Renal pelvis (tissue), 1 donor: ENCODE measurements at regions not wholly inside any gene's neighbourhood (a gene's known extent, or its start where the extent isn't known, plus 50 kb on each side); places are given as distances from the start of the nearest gene placed in this dataset.

ENCODE experiments used
- DNase-seq: peaks from one replicate; pipeline ENCODE4 v3.0.0-alpha.2; 2013

DNA sequence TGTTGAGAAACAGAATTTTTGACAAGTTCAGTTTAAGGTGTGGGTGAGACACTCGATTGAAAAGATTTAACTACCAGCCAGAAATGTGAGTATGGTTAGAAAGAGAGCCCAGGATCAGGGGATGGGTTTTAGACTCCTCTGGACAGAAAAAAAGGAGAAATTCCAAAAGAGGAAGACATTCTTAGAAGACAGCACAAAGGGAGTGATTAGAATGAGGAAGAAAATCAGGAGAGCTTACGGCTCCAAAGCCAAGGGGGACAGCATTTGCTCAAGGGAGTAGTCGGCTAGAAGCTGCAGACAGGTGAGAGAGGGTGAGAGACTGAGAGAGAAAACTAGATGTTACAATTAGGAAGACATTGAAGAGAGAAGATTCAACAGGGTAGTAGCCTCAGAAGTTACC is 166.1 kb downstream of the ADAMTS15 start:
- DNase-seq = no peak

DNA sequence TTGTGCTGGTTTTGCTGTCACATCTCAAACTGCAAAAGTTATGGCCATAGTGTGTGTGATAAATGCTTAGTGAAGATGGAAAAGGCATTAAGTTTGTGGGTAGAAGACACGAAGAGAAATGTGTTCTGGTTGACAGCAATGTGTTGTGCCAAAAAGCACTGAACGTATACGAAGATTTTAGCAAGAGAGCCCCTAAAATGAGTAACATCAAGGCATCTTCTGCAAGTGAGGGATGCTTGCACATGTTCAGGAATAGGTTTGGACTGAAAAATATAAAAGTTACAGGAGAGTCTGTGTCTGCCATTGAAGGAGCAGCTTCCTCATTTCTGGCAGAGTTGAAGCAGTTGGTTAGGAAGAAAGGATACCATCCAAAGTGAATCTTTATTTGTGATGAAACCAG is 167.1 kb downstream of the ADAMTS15 start:
- no peak for DNase-seq

DNA sequence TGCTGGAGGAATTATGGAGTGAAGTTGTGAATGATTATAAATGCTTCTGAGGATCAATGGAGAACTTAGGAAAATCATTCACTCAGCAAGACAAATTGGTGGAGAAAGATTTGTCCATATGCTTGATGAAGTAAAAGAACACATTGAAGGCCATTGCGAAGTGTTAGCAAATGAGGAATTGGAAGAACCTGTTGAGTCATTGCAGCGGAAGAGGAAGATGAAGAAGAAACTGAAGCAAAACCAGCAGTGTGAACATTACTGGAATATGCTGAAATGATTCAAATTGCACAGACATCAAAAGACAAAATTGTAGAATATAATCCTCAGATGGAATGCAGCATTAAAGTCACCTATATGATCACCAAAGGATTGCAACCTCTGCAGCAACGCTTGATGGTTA is 168.1 kb downstream of the ADAMTS15 start:
- DNase-seq = no peak

DNA sequence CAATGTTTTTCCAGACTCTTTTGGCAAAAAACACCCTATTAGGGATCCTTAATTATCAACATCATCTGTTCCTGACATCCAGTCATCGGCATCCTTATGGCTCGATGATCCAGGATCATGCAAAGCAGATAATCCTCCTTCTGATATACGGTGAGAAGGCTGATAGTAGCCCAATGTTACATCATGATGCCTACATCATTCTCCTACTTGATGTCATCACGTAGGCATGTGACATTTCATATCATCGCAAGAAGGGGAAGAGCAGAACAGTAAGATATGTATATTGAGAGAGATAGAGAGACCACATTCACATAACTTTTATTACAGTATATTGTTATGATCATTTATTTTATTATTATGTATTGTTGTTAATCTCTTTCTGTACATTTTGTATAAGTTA is 168.6 kb downstream of the ADAMTS15 start:
- DNase-seq = no peak

DNA sequence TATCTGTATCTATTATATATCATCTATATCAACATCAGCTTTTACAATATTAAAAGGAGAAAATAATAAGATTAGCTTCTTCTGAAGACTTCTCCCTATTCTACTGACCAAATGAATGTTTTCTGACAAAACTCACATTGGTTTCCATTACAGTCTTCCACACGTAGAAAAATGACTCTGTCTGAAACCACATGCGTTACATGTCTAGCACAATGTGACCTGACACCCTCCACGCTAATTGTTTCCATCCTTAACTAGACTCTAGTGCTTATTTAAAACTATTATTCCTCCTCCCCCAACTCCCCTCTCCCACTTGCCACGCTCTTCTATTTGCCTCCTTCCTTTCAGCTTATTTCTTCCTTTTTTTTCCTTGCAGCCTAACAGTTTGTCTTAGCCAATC is 172.1 kb downstream of the ADAMTS15 start:
- no peak for DNase-seq

DNA sequence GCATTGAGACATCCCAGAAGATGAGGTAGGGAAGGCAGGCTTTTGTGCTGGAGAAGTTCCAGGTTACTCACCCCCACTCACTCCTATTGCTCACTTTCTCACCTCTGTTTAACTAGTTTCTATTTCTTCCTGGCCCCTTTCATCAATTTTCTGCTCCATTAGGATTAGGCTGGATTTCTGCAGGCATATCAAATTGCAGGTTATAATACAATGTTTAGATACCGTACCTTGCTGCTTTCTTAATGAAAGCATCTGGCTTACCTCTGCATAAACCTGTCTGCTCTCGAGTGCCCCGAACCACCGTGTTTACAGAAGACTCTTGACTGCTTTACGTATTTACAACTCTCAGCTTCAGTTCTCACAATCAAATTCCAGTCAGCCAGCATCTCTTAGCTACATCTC is 173.7 kb downstream of the ADAMTS15 start:
- DNase-seq = peak; percentile 79

DNA sequence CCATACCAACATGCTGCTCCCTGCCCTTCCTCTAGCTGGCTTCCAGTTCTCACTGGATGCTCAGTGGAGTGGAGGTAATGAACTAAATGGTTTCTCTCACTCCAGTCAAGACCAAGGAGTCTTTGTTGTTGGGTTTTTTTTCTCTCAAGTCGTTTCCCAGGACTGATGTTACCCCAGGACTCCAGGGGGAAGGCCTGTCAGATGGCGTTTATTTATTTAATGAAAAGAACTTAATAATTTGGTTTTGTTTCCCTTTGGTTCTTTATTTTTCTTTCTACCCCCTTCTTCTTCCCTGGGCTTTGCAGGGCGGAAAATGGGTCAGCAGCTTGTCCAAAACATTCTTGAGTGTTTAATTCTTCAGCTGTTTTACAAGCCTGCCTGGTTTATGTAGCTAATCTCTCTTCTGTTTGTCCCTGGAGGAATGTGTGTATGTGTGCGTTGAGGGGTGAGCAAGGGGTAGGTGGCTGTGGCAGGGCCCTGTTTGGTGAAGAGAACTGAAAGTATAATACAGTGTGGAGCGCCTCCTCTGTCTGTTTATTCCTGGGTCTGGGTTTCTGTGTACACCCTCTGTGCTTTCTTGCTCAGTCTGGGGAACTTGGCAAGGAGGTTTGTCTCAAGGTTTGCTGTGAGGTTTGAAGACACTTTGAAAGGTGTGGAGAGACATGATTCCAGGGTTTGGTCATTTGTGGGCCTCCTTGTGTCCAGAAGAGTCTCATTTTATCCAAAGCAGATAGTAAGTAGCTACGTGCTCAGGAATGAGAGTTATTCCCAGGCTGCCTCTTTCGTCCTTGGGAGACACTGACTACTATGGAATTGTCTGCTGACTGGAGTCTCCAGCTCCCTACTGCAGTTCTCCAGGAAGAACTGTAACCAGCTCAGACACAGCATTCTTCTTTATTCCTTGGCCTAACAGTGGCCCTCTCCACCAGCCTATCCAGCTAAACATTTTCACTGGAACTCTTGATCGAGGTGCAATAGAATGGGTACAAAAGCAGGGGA is 175.5 kb downstream of the ADAMTS15 start:
- DNase-seq = no peak

DNA sequence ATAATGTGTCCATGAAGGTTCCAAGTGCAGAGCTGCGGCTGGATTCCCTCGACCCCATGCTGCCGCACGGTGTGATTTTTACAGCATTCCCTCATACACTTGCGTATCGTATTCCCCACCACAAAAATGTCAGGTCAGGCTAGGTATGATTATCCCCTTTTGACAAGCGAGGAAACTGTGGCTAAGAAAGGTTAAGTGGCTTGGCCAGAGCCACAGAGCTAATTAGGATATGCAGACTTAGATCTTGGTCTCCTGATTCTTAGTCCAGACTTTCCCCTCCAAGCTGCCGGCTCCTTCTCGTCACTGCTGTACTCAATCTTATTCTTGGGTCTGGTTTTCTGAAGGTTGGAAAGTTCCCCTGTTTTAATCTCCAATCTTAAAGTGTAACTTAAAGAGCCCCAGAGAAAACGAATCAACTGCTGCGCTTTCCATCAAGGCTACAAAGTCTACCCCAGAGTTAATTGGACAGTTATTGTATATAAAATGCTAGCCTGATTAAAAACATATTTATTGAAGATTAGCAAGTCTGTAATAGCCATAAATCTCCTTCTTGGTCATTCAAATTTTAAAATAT is 176.6 kb downstream of the ADAMTS15 start:
- no peak for DNase-seq

DNA sequence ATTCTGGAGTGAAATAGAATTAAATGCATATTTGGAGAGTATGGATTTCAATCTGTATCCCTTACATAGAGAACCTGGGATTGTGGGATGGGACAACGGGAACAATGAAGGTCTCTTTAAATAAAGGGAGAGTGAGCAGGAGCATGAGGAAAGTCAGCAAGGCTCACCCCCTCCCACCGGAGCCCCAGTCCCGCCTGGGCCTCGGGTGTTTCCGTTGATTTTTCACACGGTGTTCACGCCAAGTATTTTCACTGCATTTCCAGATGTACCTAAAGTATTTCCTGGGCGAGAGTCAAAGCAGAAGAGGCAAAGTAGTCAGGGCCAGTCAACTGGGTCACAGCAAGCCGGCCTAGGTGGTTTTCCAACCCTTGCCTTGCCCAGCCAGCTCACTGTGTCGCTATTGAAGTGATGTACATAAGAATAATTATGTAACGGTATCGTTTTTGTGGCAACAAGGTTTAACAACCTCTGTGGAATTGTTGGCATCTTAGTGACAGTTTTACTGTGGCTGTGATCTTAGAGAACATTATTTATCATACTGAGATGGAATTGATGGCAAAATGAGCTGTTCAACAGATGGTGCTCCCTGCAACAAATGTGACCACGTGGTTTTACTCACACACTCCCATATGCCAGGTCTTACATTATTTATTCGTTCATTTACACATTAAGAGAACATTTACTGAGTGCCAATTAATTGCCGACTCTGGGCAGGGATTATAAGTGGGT is 177.3 kb downstream of the ADAMTS15 start:
- no peak for DNase-seq

DNA sequence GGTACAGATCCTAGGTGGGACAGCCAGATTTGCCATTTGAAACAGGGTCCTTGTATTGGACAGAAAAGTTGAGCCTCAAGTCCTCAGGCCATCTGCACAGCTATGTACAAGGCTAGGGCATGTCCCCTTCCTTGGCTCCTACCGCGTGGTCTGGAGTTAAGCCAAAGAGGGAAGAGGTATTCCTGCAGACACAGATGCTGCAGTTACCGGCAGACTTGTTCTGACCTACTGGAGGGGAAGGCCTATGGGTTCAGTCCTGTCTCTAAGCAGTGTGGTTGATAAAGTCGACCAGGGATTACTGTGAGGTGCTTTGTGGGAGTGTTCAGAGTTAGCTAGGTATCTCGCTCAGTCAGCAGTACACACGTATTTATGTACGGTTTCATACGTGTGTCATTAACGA is 180.6 kb downstream of the ADAMTS15 start:
- no peak for DNase-seq

DNA sequence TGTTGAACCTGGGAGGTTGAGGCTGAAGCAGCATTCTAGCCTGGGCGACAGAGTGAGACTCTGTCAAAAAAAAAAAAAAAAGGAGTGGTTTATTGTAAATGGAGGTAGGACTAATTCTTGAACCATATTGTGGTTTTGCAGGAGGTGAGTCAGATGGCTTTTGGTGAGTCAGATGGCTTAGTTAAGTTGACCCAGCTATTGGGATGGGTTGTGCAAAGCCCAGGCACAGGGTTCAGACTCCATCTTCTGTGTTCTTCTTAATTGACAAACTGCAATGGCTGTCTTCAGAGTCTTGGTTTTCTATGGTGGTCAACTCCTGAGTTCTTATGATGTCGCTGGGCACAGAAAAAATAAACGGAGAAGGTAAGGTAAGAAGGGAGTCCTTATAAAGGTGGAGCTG is 182.7 kb downstream of the ADAMTS15 start:
- no peak for DNase-seq

DNA sequence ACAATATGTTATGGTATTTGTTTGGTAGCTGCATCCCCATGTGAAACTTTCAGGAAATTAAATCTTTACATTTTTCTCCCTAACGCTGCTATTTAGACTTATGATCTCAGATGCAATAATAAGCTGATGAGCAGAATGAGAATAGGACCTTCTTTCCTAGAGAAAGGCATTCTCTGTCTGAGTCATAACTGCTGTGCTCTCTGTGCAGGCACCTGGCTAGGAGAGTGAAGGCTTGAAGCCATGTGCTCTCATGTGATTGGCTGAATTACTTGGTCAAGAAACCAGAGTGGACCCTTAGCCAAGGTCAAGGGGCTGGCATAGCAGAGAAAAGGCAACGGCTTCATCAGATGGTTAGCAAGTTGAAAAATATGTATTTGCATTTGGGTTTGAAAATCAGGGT is 185.0 kb downstream of the ADAMTS15 start:
- DNase-seq = no peak

DNA sequence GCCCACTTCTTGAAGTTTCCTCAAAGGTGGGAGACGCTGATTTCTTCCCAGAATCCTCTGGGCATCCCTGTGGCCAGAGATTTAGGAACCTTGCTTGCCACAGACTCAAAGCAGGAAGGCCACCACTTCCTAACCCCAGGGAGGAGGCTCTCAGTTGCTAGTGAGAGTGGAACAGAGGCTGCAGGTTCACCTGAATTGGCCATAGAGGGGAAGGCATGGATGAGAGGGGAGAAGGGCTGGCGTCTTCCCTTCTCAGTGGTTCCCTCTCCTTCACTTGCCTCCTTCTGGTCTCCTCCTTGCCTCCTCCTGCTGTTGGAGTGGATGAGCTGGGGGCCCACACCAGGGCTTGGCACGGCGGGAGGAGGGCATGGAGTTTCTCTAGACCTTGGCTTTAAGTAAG is 185.7 kb downstream of the ADAMTS15 start:
- DNase-seq = no peak

DNA sequence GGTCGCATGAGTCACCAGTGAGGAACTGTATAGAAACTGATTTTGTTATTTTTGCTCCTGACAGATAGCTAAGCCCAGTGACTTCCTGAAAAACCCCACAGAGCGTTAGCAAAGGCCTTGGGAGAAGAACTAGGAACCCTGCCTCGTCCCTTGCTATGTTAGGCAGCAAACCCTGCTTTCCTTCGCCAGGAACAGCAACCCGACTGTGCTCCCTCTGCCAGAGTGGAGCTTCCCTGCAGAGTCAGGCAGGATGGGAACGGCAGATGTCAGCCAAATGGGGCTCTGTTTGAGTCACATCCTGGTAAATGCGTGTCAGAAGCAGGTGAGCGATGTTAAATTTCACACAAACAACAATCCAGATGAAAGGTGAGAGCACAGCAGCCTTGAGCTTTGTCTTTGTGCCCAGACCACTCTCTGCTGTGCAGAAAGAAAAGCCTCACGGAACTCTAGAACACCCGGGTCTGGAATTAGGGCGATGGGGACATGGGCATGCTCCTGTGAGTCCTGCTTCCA is 186.6 kb downstream of the ADAMTS15 start:
- no peak for DNase-seq

DNA sequence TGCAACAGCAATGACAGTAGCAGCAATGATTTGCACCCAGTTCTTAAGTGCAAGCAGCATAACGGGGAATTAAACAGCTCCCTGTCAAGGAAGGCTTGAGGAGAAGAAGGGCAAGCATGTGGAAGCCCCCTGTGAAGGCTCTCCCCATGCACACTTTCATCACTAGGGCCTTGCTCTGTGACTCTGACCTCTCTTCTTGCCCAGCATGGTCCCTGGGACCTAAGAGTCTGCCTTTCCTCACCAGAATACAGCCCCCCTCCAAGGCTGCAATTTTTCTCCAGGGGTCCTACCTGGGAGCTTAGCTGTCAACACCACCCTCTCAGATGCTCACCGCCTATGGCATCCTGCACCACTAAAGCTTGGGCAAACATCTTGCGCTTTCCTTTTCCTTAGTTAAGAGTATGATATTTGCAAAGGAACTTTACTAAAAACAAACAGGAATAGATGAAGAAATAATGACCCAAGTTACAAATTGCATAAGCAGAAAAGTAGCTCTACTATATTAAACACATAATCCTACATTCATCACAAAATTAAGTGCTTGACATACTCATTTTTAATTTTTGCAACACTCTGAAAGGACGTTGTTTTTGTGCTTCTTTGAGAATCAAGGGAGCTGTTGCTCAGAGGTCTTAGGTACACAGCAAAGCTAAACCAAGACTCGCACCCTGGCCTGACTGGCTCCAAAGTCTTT is 187.6 kb downstream of the ADAMTS15 start:
- DNase-seq = no peak

DNA sequence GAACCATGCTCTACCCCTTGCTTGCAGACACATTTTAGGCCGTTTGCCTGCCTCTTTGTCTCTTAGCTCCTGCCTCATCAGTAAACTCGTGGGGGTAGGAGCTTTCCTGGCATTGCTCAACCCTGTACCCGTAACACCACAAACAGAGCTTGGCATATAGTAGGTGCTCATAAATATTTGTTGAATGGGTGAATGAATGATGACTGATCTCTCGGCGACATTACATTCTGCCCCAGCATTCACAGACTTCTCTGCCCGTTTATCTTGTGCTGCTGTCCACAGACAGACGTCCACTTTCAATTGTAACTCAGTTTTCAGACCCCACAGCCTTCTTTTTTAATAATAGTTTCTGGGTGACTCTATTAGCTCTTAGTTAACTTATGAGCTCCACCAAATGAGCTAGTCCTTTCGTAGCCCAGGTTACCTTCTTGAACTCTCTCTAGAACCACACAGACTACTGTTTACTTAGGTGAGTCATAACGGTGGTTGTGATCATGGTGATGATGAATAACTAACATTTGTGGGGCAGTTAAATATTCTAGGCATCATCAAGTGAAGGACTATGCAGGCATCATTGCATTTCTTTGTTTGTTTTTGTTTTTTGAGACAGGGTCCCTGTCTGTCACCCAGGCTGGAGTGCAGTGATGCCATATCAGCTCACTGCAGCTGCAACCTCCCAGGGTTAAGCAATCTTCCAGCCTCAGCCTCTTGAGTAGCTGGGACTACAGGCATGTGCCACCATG is 188.4 kb downstream of the ADAMTS15 start:
- no peak for DNase-seq

DNA sequence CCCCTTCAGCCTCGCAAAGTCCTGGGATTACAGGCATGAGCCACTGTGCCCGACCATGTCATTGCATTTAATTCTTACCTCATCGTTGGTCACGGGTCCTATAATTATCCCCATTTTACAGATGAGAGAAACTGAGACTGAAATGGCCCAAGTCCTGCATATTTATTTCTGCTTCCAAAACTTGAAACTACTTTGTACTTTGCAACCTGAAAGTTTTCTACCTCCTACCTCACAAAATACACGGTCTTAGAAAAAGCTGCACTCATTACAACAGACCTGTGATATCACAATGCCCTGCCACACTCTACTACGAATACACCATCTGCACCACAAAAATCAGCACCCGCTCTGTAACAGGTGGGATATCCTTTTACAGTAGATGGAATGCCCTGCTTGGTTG is 189.1 kb downstream of the ADAMTS15 start:
- DNase-seq = no peak

DNA sequence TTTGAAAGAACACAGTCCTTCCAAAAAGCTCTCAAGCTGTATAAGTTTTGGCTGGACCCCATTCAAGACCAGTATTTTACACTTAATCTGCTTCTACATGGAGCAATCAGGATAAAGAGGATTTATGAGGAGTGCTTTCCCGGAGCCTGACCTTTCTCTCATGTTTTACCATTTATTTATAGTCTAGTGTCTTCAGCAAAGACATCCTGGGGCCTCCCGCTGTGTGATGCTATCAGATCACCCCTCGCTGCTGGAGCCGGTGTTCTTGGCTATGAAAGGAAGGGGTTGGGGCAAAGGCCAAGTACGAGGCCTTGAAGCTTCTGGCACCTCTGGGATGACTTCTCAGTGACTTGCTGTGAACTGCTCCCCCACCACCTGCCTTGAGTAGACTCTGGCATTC is 189.6 kb downstream of the ADAMTS15 start:
- DNase-seq = peak; percentile 77

DNA sequence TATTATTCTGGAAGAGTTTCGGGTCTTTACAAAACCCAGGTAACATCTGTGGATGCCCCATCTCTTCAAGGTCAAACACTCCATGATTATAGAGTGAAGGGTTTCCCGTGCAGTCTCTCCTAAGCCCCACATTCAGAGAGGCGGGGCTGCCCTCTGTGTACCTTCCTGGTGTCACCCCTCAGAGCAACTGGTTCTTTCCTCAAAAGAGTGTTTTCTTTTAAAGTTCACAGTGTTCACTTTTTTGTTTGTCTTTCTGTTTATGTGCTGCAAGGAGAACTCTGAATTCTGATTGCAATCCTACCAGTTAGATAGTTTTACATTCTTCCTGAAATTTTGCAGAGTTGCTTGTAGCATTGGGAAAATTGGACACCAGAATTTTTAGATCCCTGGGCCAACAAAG is 190.2 kb downstream of the ADAMTS15 start:
- DNase-seq = no peak

DNA sequence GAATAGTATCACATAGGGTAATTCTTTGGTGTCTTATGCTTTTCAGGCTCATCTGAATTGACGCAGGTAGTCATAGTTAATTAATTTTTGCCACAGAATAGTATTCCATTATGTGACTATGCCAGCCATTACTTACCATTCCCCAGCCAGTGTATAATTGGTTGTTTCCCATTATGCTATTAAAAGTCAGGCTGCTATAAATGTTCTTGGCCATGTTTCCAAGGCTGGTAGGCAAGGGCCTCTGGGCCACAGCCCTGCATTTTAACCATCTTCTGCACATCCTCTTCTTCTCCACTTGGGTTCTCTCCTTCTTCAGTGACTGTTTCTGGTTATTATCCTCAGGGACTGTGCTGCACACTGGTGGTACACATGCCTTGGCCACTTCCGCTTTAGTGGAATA is 190.9 kb downstream of the ADAMTS15 start:
- no peak for DNase-seq

DNA sequence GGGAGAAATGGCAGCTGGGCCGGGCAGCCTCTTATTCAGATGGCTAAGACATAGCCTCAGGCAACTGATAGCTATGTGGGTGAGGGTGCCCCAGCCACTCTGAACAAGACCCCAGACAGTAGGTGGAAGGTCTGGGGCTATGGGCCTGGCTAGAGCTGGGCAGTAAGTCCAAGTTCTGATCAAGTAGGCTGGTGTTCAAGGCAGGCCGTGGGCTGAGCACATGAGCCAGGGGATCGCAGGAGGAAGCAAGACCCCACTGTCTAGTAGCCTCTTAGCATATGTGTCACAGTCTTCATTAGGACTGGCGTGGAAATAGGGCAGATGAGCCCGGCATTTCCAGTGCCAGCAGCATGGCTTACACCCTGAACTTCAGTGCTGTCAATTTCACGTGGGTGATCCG is 192.1 kb downstream of the ADAMTS15 start:
- no peak for DNase-seq
